HG02798 (cell line): ENCODE measurements at regions not wholly inside any gene's neighbourhood (a gene's known extent, or its start where the extent isn't known, plus 50 kb on each side); places are given as distances from the start of the nearest gene placed in this dataset.
"Not testable (repeated sequence)": the region's sequence is repeated elsewhere in the genome, so short reads cannot be mapped to it uniquely, and the experiment has no call there.

Source experiments
- ATAC-seq: cut with Tn5 transposase; IDR thresholded peaks from one replicate; pipeline ENCODE4 v1.9.1; 2021; ENCODE audit warnings: mild to moderate bottlenecking; ENCODE audit not compliant: unreplicated experiment, poor library complexity

DNA sequence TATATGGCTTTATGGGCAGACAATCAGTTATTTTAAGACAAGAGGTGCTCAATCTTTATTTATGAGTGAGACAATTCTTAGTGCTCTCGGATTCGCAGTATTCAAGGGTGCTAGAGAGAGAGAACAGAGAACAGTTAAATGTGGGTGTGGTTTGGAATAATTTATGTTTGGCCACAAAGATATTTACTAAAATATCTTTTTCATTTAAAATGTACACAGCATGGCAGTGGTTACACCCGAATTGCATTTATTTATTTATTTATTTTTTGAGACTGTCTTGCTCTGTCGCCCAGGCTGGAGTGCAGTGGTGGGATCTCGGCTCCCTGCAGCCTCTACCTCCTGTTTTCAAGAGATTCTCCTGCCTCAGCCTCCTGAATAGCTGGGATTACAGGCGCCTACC is 109.2 kb downstream of the CDCA7 start:
- no peak for ATAC-seq

DNA sequence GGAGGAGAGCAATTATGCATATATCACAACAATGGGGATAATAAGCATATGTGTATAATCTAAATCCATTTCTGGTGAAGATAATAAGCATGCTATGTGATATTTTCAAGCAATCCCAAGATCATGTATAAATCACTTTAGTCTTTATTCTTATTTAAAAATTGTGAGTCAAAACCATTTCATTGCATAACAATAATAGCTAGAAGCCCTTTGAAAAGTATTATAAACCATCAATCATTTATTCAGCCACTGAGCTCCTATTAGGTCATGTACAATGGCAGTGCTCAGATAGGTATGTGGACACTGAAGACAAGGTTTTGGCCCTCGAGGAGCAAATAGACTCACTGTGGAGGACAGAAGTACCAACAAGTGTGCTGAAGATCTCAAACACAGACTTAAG is 113.1 kb downstream of the CDCA7 start:
- ATAC-seq: no peak

DNA sequence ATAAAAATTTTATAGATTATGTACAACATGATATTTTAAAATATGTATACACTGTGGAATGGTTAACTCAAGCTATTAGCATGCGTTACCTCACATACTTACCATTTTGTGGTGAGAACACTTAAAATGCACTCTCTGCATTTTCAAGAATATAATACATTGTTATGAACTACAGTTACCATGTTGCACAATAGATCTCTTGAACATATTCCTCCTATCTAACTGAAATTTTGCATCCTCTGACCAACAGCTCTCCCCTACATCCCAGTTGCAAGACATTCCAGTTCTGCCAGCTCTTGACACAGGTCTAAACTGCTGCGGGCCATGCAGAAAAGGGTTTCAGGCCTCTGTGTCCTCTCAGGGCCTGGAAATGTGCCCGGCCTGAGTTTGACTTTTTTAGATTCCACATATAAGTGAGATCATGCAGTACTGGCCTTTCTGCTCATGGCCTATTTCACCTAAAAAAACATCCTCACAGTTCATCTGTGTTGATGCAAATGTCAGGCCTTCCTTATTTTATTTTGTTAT is 113.7 kb downstream of the CDCA7 start:
- no peak for ATAC-seq

DNA sequence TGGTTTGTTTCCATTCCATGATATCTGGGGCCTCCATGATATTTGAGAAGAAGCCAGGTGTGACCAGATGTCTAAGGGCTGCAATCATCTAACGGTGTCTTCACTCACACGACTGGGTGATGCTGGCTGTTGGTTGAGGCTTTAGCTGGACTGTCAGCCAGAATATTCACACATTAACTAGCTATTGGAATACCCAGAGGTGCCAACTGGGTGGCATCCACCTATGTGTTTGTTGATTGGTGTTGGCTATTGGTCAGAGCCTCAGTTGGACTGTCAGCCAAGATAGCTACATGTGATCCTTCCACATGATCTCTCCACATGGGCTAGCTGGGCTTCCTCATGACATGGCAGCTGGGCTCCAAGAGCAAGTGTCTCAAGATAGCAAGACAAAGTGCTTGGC is 117.4 kb downstream of the CDCA7 start:
- no peak for ATAC-seq

DNA sequence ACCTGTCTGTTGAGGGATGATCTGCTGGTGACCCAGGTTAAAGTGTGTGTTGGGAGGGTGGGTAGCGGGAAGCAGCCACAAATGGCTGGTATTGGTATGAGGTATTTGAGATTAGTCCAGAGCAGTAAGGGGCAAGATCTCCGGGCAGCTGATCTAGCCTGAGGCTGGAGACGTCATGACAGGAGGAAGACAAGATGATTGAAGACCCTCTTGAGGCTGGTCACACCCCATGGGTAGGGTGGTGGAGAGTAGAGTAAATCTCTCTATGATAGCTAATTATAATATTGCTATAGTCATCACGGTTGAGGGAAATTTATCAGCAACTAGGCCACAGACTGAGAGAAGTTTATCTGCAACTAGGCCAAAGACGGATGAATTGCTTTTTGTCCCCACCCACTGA is 128.5 kb downstream of the CDCA7 start:
- no peak for ATAC-seq

DNA sequence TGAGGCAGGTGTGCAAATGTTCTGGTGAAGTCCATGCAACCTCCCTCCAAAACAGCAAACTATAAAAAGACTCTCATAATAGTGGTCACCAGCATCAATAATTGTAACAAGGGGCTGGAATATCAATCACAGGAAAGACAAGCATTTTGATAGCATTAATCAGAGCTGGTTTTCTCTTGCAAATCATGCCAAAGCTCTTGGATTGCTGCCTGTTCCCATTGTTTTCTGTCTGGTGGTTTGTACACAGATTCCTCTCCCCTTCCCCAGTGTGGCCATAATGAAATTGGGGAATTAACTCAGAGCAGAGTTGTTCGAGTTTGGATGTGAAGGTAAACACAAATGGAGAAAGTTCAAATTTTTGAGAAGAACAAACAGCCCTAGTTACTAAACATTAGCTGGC is 134.2 kb downstream of the CDCA7 start:
- no peak for ATAC-seq

DNA sequence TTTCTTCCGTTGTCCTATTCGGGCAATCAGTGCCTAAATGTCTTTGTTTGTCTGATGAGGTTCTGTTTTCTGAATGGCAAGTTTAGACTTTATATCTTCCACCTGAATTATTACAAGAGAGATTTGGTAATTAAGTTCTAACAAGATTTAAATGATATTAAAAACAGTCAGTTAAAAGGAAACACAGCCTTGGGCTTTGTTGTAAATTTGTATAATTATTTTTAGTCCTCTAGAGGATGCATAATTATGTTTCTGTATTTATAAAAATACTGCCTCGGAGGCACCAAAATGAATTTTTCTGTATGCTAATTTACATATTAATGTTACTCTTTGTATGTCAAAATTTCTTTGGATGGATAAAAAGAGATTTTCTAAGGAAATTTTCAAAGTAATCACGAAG is 136.7 kb downstream of the CDCA7 start:
- no peak for ATAC-seq

DNA sequence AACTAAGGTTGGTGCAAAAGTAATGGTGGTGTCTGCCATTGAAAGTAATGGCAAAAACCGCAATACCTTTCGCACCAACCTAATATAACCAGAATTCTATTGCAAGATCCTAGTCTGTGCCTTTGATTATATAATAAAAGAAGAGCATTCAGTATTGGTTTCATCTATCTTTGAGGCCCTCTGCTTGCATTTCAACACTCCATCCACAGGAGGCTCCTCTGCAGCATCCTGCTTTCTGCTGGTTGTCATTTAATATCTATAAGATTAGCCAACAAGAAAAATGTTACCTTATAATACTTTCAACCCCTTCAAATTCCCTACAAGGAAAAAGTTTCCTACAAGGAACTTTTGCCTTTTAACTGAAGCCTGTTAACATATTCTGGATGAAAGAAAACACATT is 139.2 kb downstream of the CDCA7 start:
- ATAC-seq: no peak

DNA sequence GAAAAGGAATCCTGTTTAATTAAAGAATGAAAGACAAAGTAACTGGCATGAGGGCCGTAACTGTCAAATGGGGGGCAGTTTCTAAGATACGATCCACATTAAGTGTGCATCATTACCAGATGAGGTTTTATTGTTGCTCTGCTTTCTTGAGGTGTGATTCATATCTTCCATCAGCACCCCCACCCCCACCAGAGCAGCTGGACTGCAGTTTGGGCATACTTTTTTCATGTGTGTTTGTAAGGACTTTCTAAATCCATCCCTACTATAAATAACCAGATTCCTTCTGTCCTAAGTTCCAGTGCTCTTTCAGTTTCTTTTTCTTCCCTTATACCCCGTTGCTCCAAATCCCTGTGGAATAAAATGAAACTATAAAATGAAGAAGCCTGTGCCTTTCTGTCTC is 142.1 kb downstream of the CDCA7 start:
- ATAC-seq: no peak

DNA sequence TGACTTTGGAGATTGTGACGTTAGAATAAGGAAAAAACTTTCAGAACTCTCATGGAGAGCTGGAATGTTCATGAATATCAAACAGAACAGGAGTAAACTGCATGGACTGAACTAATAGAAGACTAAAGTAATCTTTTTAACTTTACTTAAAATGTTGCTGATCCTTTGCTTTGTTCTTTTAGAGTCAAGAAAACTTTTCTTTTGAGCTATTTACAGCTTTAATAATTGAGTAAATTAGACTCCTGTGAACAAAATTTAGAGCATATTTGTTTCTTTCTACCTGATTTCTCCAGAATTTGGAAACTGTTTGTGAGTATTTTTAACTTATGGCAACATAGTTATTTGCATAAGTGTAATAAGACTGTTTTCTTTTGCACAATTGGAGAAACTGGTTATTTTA is 146.3 kb downstream of the CDCA7 start:
- ATAC-seq: no peak

DNA sequence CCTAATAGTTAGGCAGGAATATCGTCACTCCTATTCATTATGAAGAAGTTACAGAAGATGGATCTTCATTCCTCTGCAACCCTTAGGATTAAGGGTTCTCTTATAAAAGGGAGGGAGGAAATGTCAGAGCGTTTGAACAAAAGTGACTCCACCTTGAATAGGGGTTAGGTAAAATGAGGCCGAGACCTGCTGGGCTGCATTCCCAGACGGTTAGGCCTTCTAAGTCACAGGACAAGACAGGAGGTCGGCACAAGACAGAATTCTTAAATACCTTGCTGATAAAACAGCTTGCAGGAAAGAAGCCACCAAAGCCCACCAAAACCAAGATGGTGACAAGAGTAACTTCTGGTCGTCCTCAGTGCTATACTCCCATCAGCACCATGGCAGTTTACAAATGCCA is 147.6 kb downstream of the CDCA7 start:
- no peak for ATAC-seq

DNA sequence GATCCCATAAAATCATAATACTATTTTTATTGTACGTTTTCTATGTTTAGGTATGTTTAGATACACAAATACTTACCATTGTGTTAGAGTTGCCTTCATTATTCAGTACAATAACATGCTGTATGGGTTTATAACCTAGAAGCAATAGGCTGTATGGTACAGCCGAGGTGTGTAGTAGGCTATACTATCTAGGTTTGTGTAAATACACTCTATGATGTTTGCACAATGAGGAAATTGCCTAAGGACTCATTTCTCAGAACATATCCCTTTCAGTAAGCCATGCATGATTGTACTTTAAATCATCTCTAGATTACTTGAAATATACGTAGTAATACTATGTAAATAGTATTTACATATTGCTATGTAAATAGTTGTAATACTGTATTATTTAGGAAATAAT is 156.7 kb downstream of the CDCA7 start:
- no peak for ATAC-seq

DNA sequence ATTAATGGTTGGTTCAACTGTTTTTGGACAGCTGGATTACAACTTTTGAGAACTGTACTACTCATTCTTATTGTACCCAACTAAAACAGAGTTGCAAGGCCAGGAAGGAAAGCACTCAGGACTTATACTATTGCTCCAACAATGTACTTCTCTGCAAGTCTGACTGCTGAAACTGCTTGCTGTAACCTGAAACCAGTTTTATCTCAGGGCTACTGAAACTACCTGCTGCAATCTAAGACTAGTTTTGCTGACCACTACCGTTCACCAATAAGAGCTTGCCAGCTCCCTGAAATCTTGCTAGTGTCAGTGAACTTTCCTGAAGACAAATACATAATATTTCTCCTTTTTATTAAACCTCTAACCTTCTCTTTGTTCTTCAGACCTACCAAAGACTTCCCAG is 157.3 kb downstream of the CDCA7 start:
- no peak for ATAC-seq

DNA sequence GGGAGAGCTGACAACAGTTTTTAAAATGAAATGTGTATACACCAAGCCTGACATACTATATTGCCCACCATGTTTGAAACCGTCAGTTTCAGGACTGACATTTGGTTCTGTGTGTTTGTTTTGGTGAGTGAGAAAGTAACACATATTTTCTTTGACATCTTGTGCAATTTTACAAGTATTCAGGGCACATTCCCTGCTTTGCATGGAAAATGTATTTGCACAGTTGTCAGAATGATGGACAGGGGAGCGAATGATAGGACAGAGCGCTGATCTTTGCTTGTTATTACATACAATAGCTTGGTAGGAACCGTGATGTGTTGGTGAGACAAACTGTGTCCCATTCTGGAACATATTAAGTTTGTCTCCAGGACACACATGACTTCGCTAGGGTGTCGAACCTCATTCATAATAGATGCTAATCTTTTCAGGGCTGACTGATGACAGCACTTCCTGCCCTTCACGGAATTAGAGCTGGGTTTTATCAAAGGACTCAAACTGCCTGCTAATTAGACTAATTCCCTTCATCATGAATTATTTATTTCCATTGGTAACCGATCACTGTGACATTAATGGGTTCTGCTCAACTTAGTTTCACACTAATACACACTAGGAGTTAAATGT is 158.5 kb downstream of the CDCA7 start:
- no peak for ATAC-seq

DNA sequence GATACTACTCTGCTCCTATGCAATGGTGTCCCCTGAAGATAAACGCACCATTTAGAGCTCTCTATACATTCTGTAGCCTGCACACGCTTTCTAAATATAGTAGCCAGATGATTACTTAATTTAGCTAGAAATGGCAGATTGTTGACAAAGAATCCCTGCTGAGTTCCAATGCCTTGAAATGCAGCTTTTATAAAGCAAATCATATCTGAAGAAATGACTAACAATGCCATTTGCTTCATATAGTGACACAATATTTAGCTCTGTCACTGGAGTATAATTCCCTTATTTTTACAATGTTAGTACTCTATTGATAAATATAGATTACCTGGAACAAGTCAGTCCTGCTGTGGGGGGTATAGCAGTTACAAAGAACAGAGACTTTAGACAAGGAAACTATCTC is 166.2 kb downstream of the CDCA7 start:
- no peak for ATAC-seq

DNA sequence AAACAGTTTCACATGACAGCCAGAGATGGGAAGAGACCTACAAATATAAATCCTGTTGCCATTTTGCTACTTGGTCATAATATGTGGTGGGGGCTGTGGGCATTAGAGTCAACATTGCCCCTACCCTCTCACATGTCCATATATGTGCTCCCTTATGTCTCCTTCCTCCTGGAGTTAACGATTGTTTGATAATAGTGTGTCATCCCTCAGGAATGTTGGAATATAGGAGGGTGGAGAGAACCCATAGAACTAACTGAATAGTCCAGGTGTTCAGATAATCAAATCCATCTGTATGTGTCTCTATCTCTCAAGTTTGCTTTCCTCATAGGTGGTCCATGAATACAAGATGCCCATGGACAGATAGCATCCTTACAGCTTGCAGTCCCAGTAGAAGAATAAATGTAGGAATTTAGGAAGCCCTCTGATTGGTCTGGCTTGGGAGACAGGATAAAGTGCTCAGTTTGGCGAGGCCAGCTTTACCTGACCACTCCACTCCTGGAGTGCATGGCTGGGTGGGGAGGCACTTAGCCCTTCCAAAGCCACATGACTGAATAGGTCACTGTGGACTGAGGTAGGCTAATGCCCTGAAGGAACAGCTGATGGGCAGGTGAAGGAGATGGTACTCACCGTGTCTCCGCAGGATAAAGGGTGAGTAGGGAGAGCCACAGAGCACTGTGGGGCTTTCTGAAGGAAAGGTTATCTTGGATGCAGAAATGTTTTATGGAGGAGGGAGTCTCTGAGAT is 166.9 kb downstream of the CDCA7 start:
- no peak for ATAC-seq

DNA sequence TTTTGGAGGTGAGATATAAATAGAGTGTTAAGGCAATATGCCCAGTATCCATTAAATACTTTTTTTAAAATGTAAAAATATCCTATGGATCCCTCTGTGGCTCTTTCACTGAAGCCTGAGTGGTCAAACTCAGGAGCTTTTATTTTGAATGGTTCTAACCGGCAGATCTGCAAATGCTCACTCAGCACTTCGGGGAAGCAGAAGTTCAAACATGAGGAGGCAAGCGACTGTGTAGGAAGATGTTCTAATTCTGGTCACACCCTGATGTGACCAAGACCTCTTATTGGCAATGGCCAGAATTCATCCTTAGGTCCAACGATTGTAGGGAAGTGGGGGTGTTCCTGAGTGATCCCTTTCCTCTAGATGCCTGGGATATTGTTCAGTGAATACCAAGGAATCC is 168.8 kb downstream of the CDCA7 start:
- ATAC-seq: no peak

DNA sequence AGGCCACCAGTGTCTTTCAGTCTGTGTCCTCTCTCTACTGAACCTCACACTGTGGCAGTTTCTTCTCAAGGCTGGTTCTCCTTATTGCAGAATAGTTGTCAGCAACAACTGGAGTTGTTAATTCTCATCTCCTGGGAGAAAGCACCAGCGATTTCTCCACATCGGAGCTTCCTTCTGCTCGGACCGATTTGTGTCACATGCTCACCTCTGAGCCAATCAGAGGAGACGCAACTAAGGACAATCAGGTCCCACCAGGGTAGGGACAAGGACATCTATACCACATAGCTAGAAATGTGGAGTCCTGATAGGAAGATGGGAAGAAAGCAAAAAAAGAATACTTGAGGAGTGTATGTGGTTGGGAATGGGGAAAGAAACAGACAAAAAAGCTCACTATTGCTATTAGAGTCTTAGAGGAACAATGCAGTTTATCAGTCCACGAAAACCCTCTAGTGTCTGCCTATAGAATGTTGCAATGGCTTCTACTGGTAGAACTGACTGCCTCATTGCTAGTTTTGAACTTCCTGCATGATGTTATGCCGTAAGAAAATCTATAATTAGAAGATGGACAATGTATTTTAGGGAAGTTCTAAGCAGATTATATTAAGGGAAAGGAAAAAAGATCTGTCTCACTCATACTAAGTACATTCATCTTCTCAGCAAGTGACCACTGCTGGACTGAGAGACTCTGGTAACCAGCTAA is 169.7 kb downstream of the CDCA7 start:
- no peak for ATAC-seq

DNA sequence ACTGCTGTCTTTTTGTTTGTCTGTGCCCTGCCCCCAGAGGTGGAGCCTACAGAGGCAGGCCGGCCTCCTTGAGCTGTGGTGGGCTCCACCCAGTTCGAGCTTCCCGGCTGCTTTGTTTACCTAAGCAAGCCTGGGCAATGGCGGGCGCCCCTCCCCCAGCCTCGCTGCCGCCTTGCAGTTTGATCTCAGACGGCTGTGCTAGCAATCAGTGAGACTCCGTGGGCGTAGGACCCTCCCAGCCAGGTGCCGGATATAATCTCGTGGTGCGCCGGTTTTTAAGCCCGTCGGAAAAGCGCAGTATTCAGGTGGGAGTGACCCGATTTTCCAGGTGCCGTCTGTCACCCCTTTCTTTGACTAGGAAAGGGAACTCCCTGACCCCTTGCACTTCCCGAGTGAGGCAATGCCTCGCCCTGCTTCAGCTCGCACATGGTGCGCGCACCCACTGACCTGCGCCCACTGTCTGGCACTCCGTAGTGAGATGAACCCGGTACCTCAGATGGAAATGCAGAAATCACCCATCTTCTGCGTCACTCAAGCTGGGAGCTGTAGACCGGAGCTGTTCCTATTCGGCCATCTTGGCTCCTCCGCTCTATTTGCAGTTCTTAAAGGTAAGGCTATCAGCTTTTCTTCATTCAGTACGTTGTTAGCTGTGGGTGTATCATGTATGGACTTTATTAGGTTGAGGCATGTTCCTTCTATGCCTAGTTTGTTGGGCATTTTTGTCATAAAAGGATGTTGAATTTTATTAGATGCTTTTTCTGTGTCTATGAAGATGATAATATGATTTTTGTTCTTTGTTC is 178.3 kb downstream of the CDCA7 start:
- not testable (repeated sequence) for ATAC-seq

DNA sequence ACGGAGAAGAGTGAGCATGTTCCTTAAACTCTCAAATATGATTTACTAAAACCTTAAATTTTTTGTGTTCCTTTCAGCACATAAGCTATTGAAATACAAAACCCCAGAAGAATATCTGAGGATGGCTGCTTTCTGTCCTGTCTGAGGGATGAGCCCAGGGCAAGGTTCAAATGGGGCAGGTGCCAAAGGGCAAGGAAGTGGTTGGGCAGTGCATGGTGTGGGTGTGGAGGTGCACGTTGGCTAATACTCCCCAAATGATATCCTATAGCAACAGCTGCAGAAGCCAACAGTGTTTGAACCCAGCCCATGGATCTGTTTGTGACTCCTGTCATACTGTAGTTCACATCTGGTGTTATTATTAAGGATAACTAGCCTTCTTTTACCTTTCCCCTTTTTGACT is 183.0 kb downstream of the CDCA7 start:
- ATAC-seq: no peak

DNA sequence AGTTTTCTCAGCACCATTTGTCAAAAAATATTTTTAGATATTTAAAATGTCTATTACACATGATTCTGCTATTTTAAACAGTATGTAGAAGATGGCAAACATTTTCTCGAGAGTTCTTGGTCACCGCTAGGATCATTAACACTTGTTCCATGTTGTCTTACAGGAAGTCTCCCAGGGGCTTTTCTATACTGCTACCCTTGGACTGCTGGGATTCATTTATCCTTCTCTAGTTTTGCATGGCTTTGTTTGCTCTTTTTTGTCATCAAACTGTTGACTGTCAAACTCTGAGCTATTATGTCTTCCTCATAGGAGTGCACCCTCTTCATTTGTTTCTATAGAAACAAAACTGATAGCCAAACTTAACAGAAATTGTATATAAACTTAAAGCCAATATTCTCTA is 184.9 kb downstream of the CDCA7 start:
- no peak for ATAC-seq
